LNCAP (cell line): ENCODE measurements at regions not wholly inside any gene's neighbourhood (a gene's known extent, or its start where the extent isn't known, plus 50 kb on each side); places are given as distances from the start of the nearest gene placed in this dataset.
A peak's percentile ranks its signal among the peaks of the same experiment; 100 is the strongest.

Source experiments
- CTCF ChIP-seq: fragments of 450-650 bp; IDR thresholded peaks from 2 replicates; pipeline ENCODE4 v1.5.1; 2017; ENCODE audit warnings: mild to moderate bottlenecking

GRCh38 chr12:9383585-9383984 lies 175.4 kb upstream of the PZP start:
- no peak for TF ChIP-seq CTCF

- TF ChIP-seq CTCF = no peak
Measured at GRCh38 chr12:9381619-9382018, 173.4 kb upstream of the PZP start.

GRCh38 chr12:9380650-9381049 lies 172.5 kb upstream of the PZP start:
- no peak for TF ChIP-seq CTCF

- TF ChIP-seq CTCF = no peak
Measured at GRCh38 chr12:9379023-9379742, 171.0 kb upstream of the PZP start.

- peak; percentile 44; the same call in 1 of the 2 replicates for TF ChIP-seq CTCF
Measured at GRCh38 chr12:9378430-9378835, 170.2 kb upstream of the PZP start.

- TF ChIP-seq CTCF = peak; percentile 34; the same call in 1 of the 2 replicates
Measured at GRCh38 chr12:9372202-9372601, 164.0 kb upstream of the PZP start.

GRCh38 chr12:9367828-9368227 lies 159.6 kb upstream of the PZP start:
- no peak for TF ChIP-seq CTCF

- no peak for TF ChIP-seq CTCF
Measured at GRCh38 chr12:9367201-9367600, 159.0 kb upstream of the PZP start.
